B cell (primary cell): ENCODE measurements at regions not wholly inside any gene's neighbourhood (a gene's known extent, or its start where the extent isn't known, plus 50 kb on each side); places are given as distances from the start of the nearest gene placed in this dataset.

Experiments
- ATAC-seq: fragments of 200-7000 bp; cut with Tn5 transposase; one replicate; pipeline ENCODE4 v1.10.0; 2021; ENCODE audit warnings: low read depth, mild to moderate bottlenecking, moderate number of reproducible peaks, moderate library complexity
- CTCF ChIA-PET: fragments of 350-600 bp; sonication (Branson Sonifier 250); formaldehyde crosslinking; loops from one replicate; lab custom pipeline; 2021; ENCODE audit warnings: antibody characterized with exemption, inconsistent platforms; lab: Charles Lee
- POLR2A ChIA-PET: fragments of 350-600 bp; sonication (Branson Sonifier 250); formaldehyde crosslinking; loops from one replicate; lab custom pipeline; 2021; ENCODE audit warnings: antibody characterized with exemption; lab: Charles Lee
- DNase-seq: peaks from one replicate; pipeline ENCODE4 v3.0.0; 2013
- H2AFZ ChIP-seq: 2 replicates; pipeline ENCODE4 v1.6.1; 2012; ENCODE audit warnings: mild to moderate bottlenecking, low read depth, low read length; ENCODE audit not compliant: insufficient read depth, poor library complexity, severe bottlenecking
- H3K27ac ChIP-seq, 2 donors: 1 replicate in 1 of 2; 2 replicates in 1 of 2; pipeline ENCODE4 v1.5.1; 2012 to 2013; ENCODE audit warnings: low read length in 2 of 2, mild to moderate bottlenecking in 2 of 2, moderate library complexity in 1 of 2
- H3K27me3 ChIP-seq, 4 experiments: fragments of 200-600 bp in 1 of 4; sonication (generic) in 1 of 4; replicated peaks in 1 of 4; 1 replicate in 2 of 4; 2 replicates in 2 of 4; pipeline versions ENCODE4 v1.6.1 to v1.7.0; 2013 to 2016; ENCODE audit warnings: low read length in 3 of 4, mild to moderate bottlenecking in 2 of 4, mixed read lengths in 1 of 4, moderate library complexity in 1 of 4; ENCODE audit not compliant: insufficient read depth in 4 of 4, control insufficient read depth in 3 of 4; ENCODE audit errors: control extremely low read depth in 1 of 4
- H3K36me3 ChIP-seq, 2 experiments: replicated peaks in 1 of 2; 1 replicate in 1 of 2; 2 replicates in 1 of 2; pipeline versions ENCODE4 v1.6.1 to v1.7.1; 2013; ENCODE audit warnings: low read length in 1 of 2; ENCODE audit not compliant: insufficient read depth in 2 of 2, control insufficient read depth in 1 of 2; ENCODE audit errors: control extremely low read depth in 1 of 2, extremely low read depth in 1 of 2
- H3K4me1 ChIP-seq, 2 donors: fragments of 200-600 bp in 1 of 2; sonication (generic) in 1 of 2; 1 replicate in 1 of 2; 2 replicates in 1 of 2; pipeline versions ENCODE4 v1.5.1 to v1.6.1; 2013 to 2017; ENCODE audit warnings: low read length in 2 of 2; ENCODE audit not compliant: control insufficient read depth in 2 of 2, insufficient read depth in 2 of 2
- H3K4me2 ChIP-seq: replicated peaks from 2 replicates; pipeline ENCODE3; 2012; ENCODE audit warnings: mild to moderate bottlenecking, low read depth, low read length; ENCODE audit not compliant: poor library complexity, severe bottlenecking
- H3K4me3 ChIP-seq, 5 experiments: fragments of 200-600 bp in 1 of 5; sonication (generic) in 1 of 5; 1 replicate in 3 of 5; 2 replicates in 2 of 5; pipeline versions ENCODE4 v1.5.1 to v1.7.0; 2011 to 2016; ENCODE audit warnings: low read length in 4 of 5, mild to moderate bottlenecking in 4 of 5, low read depth in 2 of 5, control low read depth in 1 of 5, moderate library complexity in 1 of 5; ENCODE audit not compliant: insufficient read depth in 1 of 5; ENCODE audit errors: control extremely low read depth in 1 of 5, extremely low read depth in 1 of 5
- H3K79me2 ChIP-seq: fragments of 200-600 bp; sonication (generic); one replicate; pipeline ENCODE4 v1.6.0; 2016; ENCODE audit warnings: low read length; ENCODE audit not compliant: control insufficient read depth, insufficient read depth
- H3K9ac ChIP-seq: fragments of 200-600 bp; sonication (generic); 2 replicates; pipeline ENCODE4 v1.6.1; 2017; ENCODE audit warnings: mild to moderate bottlenecking, low read length, moderate library complexity
- H3K9me3 ChIP-seq, 3 donors: one replicate each; pipeline versions ENCODE4 v1.6.1 to v1.7.1; 2013; ENCODE audit warnings: low read length in 2 of 3; ENCODE audit not compliant: control insufficient read depth in 2 of 3, insufficient read depth in 1 of 3; ENCODE audit errors: control extremely low read depth in 1 of 3
- H4K20me1 ChIP-seq: 2 replicates; pipeline ENCODE4 v1.6.0; 2012; ENCODE audit warnings: mild to moderate bottlenecking, low read length; ENCODE audit not compliant: insufficient read depth, control insufficient read depth, poor library complexity, severe bottlenecking
- H3K27ac Mint-ChIP-seq: one replicate; pipeline ENCODE4 v1.8.0; 2021; ENCODE audit warnings: mixed read lengths
- H3K27me3 Mint-ChIP-seq: one replicate; pipeline ENCODE4 v1.8.0; 2021; ENCODE audit warnings: mixed read lengths
- H3K4me1 Mint-ChIP-seq: one replicate; pipeline ENCODE4 v1.8.0; 2021; ENCODE audit warnings: mixed read lengths
- H3K4me3 Mint-ChIP-seq: one replicate; pipeline ENCODE4 v1.8.0; 2021; ENCODE audit warnings: mixed read lengths
- H3K9me3 Mint-ChIP-seq: one replicate; pipeline ENCODE4 v1.8.0; 2022; ENCODE audit warnings: mixed read lengths; ENCODE audit not compliant: insufficient read depth
- EZH2 ChIP-seq: IDR thresholded peaks from 2 replicates; pipeline ENCODE4 v1.6.1; 2012; ENCODE audit warnings: borderline replicate concordance, low read depth, mild to moderate bottlenecking, moderate library complexity, low read length; ENCODE audit not compliant: insufficient read depth, poor library complexity, severe bottlenecking
- WGBS: methylation state at CpG from one replicate; pipeline ENCODE4 v1.1.5; 2013; ENCODE audit warnings: missing lambda C conversion rate; ENCODE audit not compliant: insufficient coverage; 5-methylcytosine and 5-hydroxymethylcytosine counted together
- intact Hi-C: fragments of 100-400 bp; cut with micrococcal nuclease; formaldehyde crosslinking; loops from one replicate; pipeline ENCODE4 v1.10.0; 2022
- TF ChIP-seq, protein P1 (sequence below): fragments of 200-600 bp; IDR thresholded peaks from one replicate; pipeline ENCODE4 v1.8.0; 2022; ENCODE audit warnings: antibody characterized with exemption, mild to moderate bottlenecking

DNA sequence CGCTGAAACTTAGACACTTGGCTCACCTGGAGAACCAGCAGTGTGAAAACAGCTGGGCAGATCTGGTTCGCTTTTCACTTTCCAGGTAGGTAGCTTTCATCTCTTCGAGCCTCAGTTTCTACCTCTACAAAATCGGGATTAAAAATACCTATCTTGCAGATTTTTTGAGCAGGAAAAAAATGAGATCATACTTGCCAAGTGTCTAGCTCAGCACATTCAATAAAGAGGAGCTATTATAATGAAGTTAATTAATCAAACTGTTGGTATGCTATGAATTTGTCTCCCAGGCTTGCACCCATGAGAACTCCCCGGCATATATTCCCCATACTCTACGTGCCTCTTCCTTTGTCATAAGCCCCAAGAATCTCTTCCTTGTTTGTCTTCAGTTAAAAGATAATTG is 158.6 kb upstream of the LDB2 start:
- H3K27me3 ChIP-seq, result no peaks in the 10 kb centered on the region
- H3K79me2 ChIP-seq, result no peaks in the 10 kb centered on the region
- ChIA-PET CTCF (no interaction called here), POLR2A (no interaction called here)
- H3K9ac ChIP-seq, result no peak overlapping the region
- Mint-ChIP-seq H3K27ac (no peak overlapping the region), H3K9me3 (no peaks in the 10 kb centered on the region), H3K4me1 (no peaks in the 10 kb centered on the region), H3K27me3 (no peaks in the 10 kb centered on the region), H3K4me3 (no peak overlapping the region)
- ATAC-seq, result no peak
- TF ChIP-seq EZH2, result no peak
- TF ChIP-seq, protein P1, sequence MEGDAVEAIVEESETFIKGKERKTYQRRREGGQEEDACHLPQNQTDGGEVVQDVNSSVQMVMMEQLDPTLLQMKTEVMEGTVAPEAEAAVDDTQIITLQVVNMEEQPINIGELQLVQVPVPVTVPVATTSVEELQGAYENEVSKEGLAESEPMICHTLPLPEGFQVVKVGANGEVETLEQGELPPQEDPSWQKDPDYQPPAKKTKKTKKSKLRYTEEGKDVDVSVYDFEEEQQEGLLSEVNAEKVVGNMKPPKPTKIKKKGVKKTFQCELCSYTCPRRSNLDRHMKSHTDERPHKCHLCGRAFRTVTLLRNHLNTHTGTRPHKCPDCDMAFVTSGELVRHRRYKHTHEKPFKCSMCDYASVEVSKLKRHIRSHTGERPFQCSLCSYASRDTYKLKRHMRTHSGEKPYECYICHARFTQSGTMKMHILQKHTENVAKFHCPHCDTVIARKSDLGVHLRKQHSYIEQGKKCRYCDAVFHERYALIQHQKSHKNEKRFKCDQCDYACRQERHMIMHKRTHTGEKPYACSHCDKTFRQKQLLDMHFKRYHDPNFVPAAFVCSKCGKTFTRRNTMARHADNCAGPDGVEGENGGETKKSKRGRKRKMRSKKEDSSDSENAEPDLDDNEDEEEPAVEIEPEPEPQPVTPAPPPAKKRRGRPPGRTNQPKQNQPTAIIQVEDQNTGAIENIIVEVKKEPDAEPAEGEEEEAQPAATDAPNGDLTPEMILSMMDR, result no peak
- 100% methylated on average over 2 of the region's 6 CpGs for WGBS
- no peak overlapping the region for H3K4me3 ChIP-seq
- no peaks in the 10 kb centered on the region for H3K4me1 ChIP-seq
- no peak overlapping the region for H2AFZ ChIP-seq
- H4K20me1 ChIP-seq, result no peaks in the 10 kb centered on the region
- H3K36me3 ChIP-seq, result no peaks in the 10 kb centered on the region
- intact Hi-C loops, result no loop called here
- H3K4me2 ChIP-seq, result no peak overlapping the region
- H3K9me3 ChIP-seq, result peaks cover 0 to 3% (median 0%) of the 10 kb centered on the region in 3 donors
- DNase-seq, result no peak
- no peak overlapping the region for H3K27ac ChIP-seq

DNA sequence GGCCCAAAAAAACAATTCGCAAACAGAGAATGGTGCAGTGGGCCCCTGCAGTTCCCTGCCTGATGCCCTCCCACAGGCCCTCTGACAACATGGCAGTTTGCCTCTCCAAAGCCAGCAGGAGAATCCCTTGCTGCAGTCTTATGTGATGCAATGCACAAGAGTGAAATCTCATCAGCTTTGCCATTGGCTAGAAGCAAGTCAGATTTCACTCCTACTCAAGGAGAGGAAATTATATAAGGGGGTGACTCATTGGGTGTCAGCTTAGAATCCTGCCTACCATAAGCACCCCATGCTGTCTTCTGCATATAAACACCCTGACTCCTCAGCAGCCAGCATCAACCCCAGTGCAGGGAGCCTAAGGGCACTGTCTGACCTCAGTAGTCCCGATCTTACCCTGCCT is 157.3 kb upstream of the LDB2 start:
- Histone ChIP-seq H3K9ac (no peak overlapping the region), H3K4me3 (no peak overlapping the region), H3K36me3 (no peaks in the 10 kb centered on the region), H3K4me1 (no peaks in the 10 kb centered on the region), H3K27me3 (no peaks in the 10 kb centered on the region), H2AFZ (no peak overlapping the region), H4K20me1 (no peaks in the 10 kb centered on the region), H3K79me2 (no peaks in the 10 kb centered on the region), H3K27ac (no peak overlapping the region), H3K9me3 (peaks cover 0 to 3% (median 0%) of the 10 kb centered on the region in 3 donors), H3K4me2 (no peak overlapping the region)
- ATAC-seq (no peak), DNase-seq (no peak)
- TF ChIP-seq, protein P1, result no peak
- TF ChIP-seq EZH2, result no peak
- H3K9me3 Mint-ChIP-seq, result no peaks in the 10 kb centered on the region
- no peaks in the 10 kb centered on the region for H3K27me3 Mint-ChIP-seq
- CTCF ChIA-PET, result no interaction called here
- POLR2A ChIA-PET, result no interaction called here
- no peak overlapping the region for H3K27ac Mint-ChIP-seq
- H3K4me3 Mint-ChIP-seq, result no peak overlapping the region
- no peaks in the 10 kb centered on the region for H3K4me1 Mint-ChIP-seq
- intact Hi-C loops, result no loop called here
- WGBS, result 90% methylated on average over 1 of the region's 2 CpGs
